Pancreas (tissue), 10 donors: ENCODE measurements at regions not wholly inside any gene's neighbourhood (a gene's known extent, or its start where the extent isn't known, plus 50 kb on each side); places are given as distances from the start of the nearest gene placed in this dataset.

ENCODE experiments used
- ATAC-seq, 4 donors: fragments of 200-7000 bp; cut with Tn5 transposase; one replicate each; pipeline versions ENCODE4 v1.8.0 to v1.9.1; 2020; ENCODE audit warnings: mild to moderate bottlenecking in 4 of 4, moderate library complexity in 4 of 4
- DNase-seq, 6 donors: peaks; one replicate each; pipeline ENCODE4 v3.0.0-alpha.2; 2020
- FAIRE-seq: peaks from 2 replicates; lab custom pipeline; 2012; peaks lifted over from hg19 to GRCh38; lab: Jason Lieb, UNC
- H3K27ac ChIP-seq, 4 donors: fragments of 200-600 bp; sonication (generic); 1 replicate in 3 of 4; 2 replicates in 1 of 4; pipeline versions ENCODE4 v1.5.0 to v1.8.0; 2020
- H3K27me3 ChIP-seq, 4 donors: fragments of 200-600 bp; one replicate each; pipeline ENCODE4 v1.8.0; 2021
- H3K36me3 ChIP-seq, 3 donors: fragments of 200-600 bp; sonication (generic) in 1 of 3; one replicate each; pipeline versions ENCODE4 v1.5.0 to v1.8.0; 2020 to 2021
- H3K4me1 ChIP-seq, 3 donors: fragments of 200-600 bp; one replicate each; pipeline ENCODE4 v1.8.0; 2021
- H3K4me3 ChIP-seq, 4 donors: fragments of 200-600 bp; sonication (generic) in 2 of 4; one replicate each; pipeline versions ENCODE4 v1.5.0 to v1.8.0; 2020 to 2021
- H3K9me3 ChIP-seq, 4 donors: fragments of 200-600 bp; one replicate each; pipeline ENCODE4 v1.8.0; 2021
- WGBS, 2 donors: extraction: QIAGEN DNeasy Blood & Tissue Kit; methylation state at CpG; one replicate each; pipeline ENCODE4 v1.1.7; 2013; 5-methylcytosine and 5-hydroxymethylcytosine counted together
- intact Hi-C, 3 donors: fragments of 100-400 bp; cut with DNase I; formaldehyde crosslinking; loops; one replicate each; pipeline versions ENCODE4 v1.11.1 to v1.14.2; 2022
- TF ChIP-seq, protein P1 (sequence below), 4 donors: fragments of 200-600 bp; sonication (generic) in 3 of 4; IDR thresholded peaks; one replicate each; pipeline versions ENCODE4 v1.5.0 to v1.8.0; 2021; ENCODE audit warnings: antibody characterized with exemption in 4 of 4
- donor health status: healthy with polysubstance abuse.
- donor health status: DM: no; HTN: no; CAD: no; lungs with moderate emphysema.
- donor health status: DM: no; HTN: no; CAD: no.
- donor health status: control.
- donor health status: control.
- donor health status: Bipolar disorder and iron deficiency.
- donor health status: DM: yes; HTN: yes; CAD: no.
- donor health status: DM: no; HTN: no; CAD: no.
- donor health status: DM: no; HTN: no; CAD: no.
- donor health status: DM: yes; HTN: yes; CAD: no.

- intact Hi-C loops, result no loop called here
- H3K27me3 ChIP-seq, result no peaks in the 10 kb centered on the region
Observed at GRCh38 chr1:96308314-96308713, 413.3 kb upstream of the PTBP2 start.

GRCh38 chr1:96309783-96310182 is 411.8 kb upstream of the PTBP2 start:
- no peaks in the 10 kb centered on the region for H3K4me1 ChIP-seq
- FAIRE-seq (no peak), ATAC-seq (no peak), DNase-seq (no peak)
- intact Hi-C loops, result no loop called here
- 71 to 84% methylated on average over 1 of the region's 1 CpG for WGBS, 2 donors
- H3K9me3 ChIP-seq, result no peaks in the 10 kb centered on the region
- H3K27ac ChIP-seq, result no peak overlapping the region
- TF ChIP-seq, protein P1, sequence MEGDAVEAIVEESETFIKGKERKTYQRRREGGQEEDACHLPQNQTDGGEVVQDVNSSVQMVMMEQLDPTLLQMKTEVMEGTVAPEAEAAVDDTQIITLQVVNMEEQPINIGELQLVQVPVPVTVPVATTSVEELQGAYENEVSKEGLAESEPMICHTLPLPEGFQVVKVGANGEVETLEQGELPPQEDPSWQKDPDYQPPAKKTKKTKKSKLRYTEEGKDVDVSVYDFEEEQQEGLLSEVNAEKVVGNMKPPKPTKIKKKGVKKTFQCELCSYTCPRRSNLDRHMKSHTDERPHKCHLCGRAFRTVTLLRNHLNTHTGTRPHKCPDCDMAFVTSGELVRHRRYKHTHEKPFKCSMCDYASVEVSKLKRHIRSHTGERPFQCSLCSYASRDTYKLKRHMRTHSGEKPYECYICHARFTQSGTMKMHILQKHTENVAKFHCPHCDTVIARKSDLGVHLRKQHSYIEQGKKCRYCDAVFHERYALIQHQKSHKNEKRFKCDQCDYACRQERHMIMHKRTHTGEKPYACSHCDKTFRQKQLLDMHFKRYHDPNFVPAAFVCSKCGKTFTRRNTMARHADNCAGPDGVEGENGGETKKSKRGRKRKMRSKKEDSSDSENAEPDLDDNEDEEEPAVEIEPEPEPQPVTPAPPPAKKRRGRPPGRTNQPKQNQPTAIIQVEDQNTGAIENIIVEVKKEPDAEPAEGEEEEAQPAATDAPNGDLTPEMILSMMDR (IDR thresholded peaks at IDR 0.05), result no peak
- no peaks in the 10 kb centered on the region for H3K36me3 ChIP-seq
- no peaks in the 10 kb centered on the region for H3K27me3 ChIP-seq
- H3K4me3 ChIP-seq, result no peak overlapping the region

More at GRCh38 chr1:96308314-96308713, 413.3 kb upstream of the PTBP2 start:
- DNase-seq (no peak), ATAC-seq (no peak), FAIRE-seq (no peak)
- H3K27ac ChIP-seq, result no peak overlapping the region
- H3K4me1 ChIP-seq, result no peaks in the 10 kb centered on the region
- TF ChIP-seq, protein P1 (IDR thresholded peaks at IDR 0.05), result no peak
- WGBS, 2 donors, result 53 to 58% methylated on average over 5 of the region's 5 CpGs
- H3K4me3 ChIP-seq, result no peak overlapping the region
- H3K9me3 ChIP-seq, result no peaks in the 10 kb centered on the region
- no peaks in the 10 kb centered on the region for H3K36me3 ChIP-seq

- FAIRE-seq, result no peak
- H3K4me3 ChIP-seq, result no peak overlapping the region
- no peak for DNase-seq
- intact Hi-C loops, result no loop called here
- H3K36me3 ChIP-seq, result no peaks in the 10 kb centered on the region
- no peak overlapping the region for H3K27ac ChIP-seq
- WGBS, 2 donors, result 65 to 76% methylated on average over 1 of the region's 1 CpG
- TF ChIP-seq, protein P1 (IDR thresholded peaks at IDR 0.05), result no peak
- ATAC-seq, result no peak
- no peaks in the 10 kb centered on the region for H3K27me3 ChIP-seq
- no peaks in the 10 kb centered on the region for H3K4me1 ChIP-seq
- H3K9me3 ChIP-seq, result no peaks in the 10 kb centered on the region
Observed at GRCh38 chr1:96313216-96313615, 408.4 kb upstream of the PTBP2 start.

- Histone ChIP-seq H3K27ac (no peak overlapping the region), H3K4me1 (no peaks in the 10 kb centered on the region), H3K36me3 (no peaks in the 10 kb centered on the region), H3K27me3 (no peaks in the 10 kb centered on the region), H3K9me3 (no peaks in the 10 kb centered on the region), H3K4me3 (no peak overlapping the region)
- 23 to 32% methylated on average over 4 of the region's 4 CpGs for WGBS, 2 donors
- TF ChIP-seq, protein P1 (IDR thresholded peaks at IDR 0.05), result no peak
- DNase-seq (no peak), FAIRE-seq (no peak), ATAC-seq (no peak)
- intact Hi-C loops, result no loop called here
Observed at GRCh38 chr1:96329121-96329520, 392.5 kb upstream of the PTBP2 start.

GRCh38 chr1:96331596-96331995 is 390.0 kb upstream of the PTBP2 start:
- no peak for FAIRE-seq
- 41 to 58% methylated on average over 3 of the region's 3 CpGs for WGBS, 2 donors
- Histone ChIP-seq H3K36me3 (no peaks in the 10 kb centered on the region), H3K27ac (no peak overlapping the region), H3K9me3 (no peaks in the 10 kb centered on the region), H3K4me3 (no peak overlapping the region), H3K4me1 (no peaks in the 10 kb centered on the region), H3K27me3 (no peaks in the 10 kb centered on the region)
- TF ChIP-seq, protein P1 (IDR thresholded peaks at IDR 0.05), result no peak
- intact Hi-C loops, result no loop called here
- DNase-seq, result no peak
- ATAC-seq, result no peak
